GM12878 (cell line): ENCODE measurements at regions not wholly inside any gene's neighbourhood (a gene's known extent, or its start where the extent isn't known, plus 50 kb on each side); places are given as distances from the start of the nearest gene placed in this dataset.

Source experiments
- ATAC-seq: fragments of 200-7000 bp; cut with Tn5 transposase; 3 replicates; pipeline ENCODE4 v1.9.1; 2020; ENCODE audit warnings: mild to moderate bottlenecking, moderate library complexity
- BruUV-seq: library from RNA; stranded (reverse); fragments of 400-500 nt; replicated peaks from 2 replicates; lab custom pipeline; 2021; lab: Mats Ljungman, UMichigan
- CTCF ChIA-PET: fragments of 300-600 bp; sonication (Branson Sonifier 250); formaldehyde crosslinking; extraction: SDS; loops from one replicate; lab custom pipeline; 2021; ENCODE audit warnings: inconsistent platforms; lab: Yijun Ruan, JAX
- POLR2A ChIA-PET: fragments of 350-600 bp; formaldehyde crosslinking; extraction: SDS; loops from one replicate; lab custom pipeline; 2021; ENCODE audit warnings: inconsistent platforms; lab: Charles Lee
- RAD21 ChIA-PET: fragments of 300-600 bp; sonication (Branson Sonifier 250); formaldehyde crosslinking; loops from one replicate; lab custom pipeline; 2023; ENCODE audit warnings: antibody characterized with exemption; ENCODE audit not compliant: unreplicated experiment; lab: Charles Lee
- SMC1A ChIA-PET: fragments of 300-600 bp; sonication (Branson Sonifier 250); formaldehyde crosslinking; loops from one replicate; lab custom pipeline; 2023; ENCODE audit not compliant: unreplicated experiment, uncharacterized antibody; lab: Charles Lee
- DNase-seq: peaks from one replicate; pipeline ENCODE4 v3.0.0-alpha.2; 2011; ENCODE audit warnings: low read depth, low spot score
- FAIRE-seq: peaks from 3 replicates; lab custom pipeline; 2011; peaks lifted over from hg19 to GRCh38; lab: Jason Lieb, UNC
- H2AFZ ChIP-seq: 2 replicates; pipeline ENCODE4 v1.6.0; 2011; ENCODE audit warnings: low read depth, low read length, control low read depth; ENCODE audit not compliant: control insufficient read depth
- H3K27ac ChIP-seq: 2 replicates; pipeline ENCODE4 v1.5.1; 2011; ENCODE audit warnings: control low read depth; ENCODE audit not compliant: control insufficient read depth, insufficient read depth
- H3K27me3 ChIP-seq, 2 experiments: replicated peaks in 1 of 2; 2 replicates each; pipeline versions ENCODE4 v1.6.0 to v1.6.1; 2011; ENCODE audit warnings: low read length in 1 of 2; ENCODE audit not compliant: control insufficient read depth in 2 of 2, insufficient read depth in 2 of 2
- H3K36me3 ChIP-seq, 2 experiments: 2 replicates each; pipeline ENCODE4 v1.5.1; 2011; ENCODE audit warnings: low read length in 1 of 2; ENCODE audit not compliant: control insufficient read depth in 2 of 2, insufficient read depth in 2 of 2
- H3K4me1 ChIP-seq: 2 replicates; pipeline ENCODE4 v1.6.1; 2011; ENCODE audit warnings: mild to moderate bottlenecking, low read length, moderate library complexity, mixed read lengths; ENCODE audit not compliant: control insufficient read depth, insufficient read depth
- H3K4me2 ChIP-seq: 2 replicates; pipeline ENCODE4 v1.6.0; 2011; ENCODE audit warnings: control low read depth; ENCODE audit not compliant: control insufficient read depth, insufficient read depth
- H3K4me3 ChIP-seq: fragments of 200-600 bp; sonication (generic); 2 replicates; pipeline ENCODE4 v1.5.1; 2016
- H3K79me2 ChIP-seq: 2 replicates; pipeline ENCODE4 v1.6.0; 2011; ENCODE audit warnings: low read length; ENCODE audit not compliant: control insufficient read depth, insufficient read depth
- H3K9ac ChIP-seq: 2 replicates; pipeline ENCODE4 v1.8.0; 2011; ENCODE audit warnings: low read length, control low read depth, mixed read lengths; ENCODE audit not compliant: control insufficient read depth, insufficient read depth
- H3K9me3 ChIP-seq: replicated peaks from 3 replicates; pipeline ENCODE4 v1.5.1; 2011; ENCODE audit warnings: mild to moderate bottlenecking, low read length; ENCODE audit not compliant: control insufficient read depth, insufficient read depth
- H4K20me1 ChIP-seq: 2 replicates; pipeline ENCODE4 v1.6.0; 2011; ENCODE audit not compliant: control insufficient read depth, insufficient read depth
- BMI1 ChIP-seq: fragments of 450-650 bp; IDR thresholded peaks from 2 replicates; pipeline ENCODE4 v1.6.1; 2016; ENCODE audit warnings: mild to moderate bottlenecking, moderate library complexity, borderline replicate concordance
- CBX3 ChIP-seq: fragments of 200-600 bp; sonication (generic); IDR thresholded peaks from 2 replicates; pipeline ENCODE4 v1.6.1; 2016; ENCODE audit warnings: low read depth, borderline replicate concordance
- E2F8 ChIP-seq: fragments of 450-650 bp; IDR thresholded peaks from 2 replicates; pipeline ENCODE4 v1.6.1; 2018; ENCODE audit warnings: mild to moderate bottlenecking, low read depth, moderate library complexity; ENCODE audit not compliant: partially characterized antibody
- FOXM1 ChIP-seq: IDR thresholded peaks from 2 replicates; pipeline ENCODE4 v1.6.1; 2012; ENCODE audit warnings: low read depth, mild to moderate bottlenecking, inconsistent platforms, low read length, moderate library complexity
- IRF5 ChIP-seq: fragments of 450-650 bp; IDR thresholded peaks from 2 replicates; pipeline ENCODE4 v1.6.1; 2017; ENCODE audit warnings: borderline replicate concordance
- NFIC ChIP-seq: IDR thresholded peaks from 2 replicates; pipeline ENCODE4 v1.6.1; 2012; ENCODE audit warnings: low read depth, mild to moderate bottlenecking, inconsistent platforms, low read length, moderate library complexity
- PAX5 ChIP-seq: IDR thresholded peaks from 2 replicates; pipeline ENCODE4 v1.6.1; 2011; ENCODE audit warnings: low read depth, low read length, borderline replicate concordance
- PBX3 ChIP-seq: IDR thresholded peaks from 2 replicates; pipeline ENCODE4 v1.6.1; 2011; ENCODE audit warnings: mild to moderate bottlenecking, low read depth, low read length, moderate library complexity; ENCODE audit not compliant: insufficient replicate concordance
- RCOR1 ChIP-seq: conservative IDR thresholded peaks from 2 replicates; pipeline ENCODE4 v1.6.1; 2012; ENCODE audit warnings: low read depth, low read length, improper control_type of control experiment
- SKIL ChIP-seq: fragments of 450-650 bp; IDR thresholded peaks from 2 replicates; pipeline ENCODE4 v1.6.1; 2017; ENCODE audit warnings: mild to moderate bottlenecking, low read depth, inconsistent platforms; ENCODE audit not compliant: poor library complexity, severe bottlenecking
- SMAD5 ChIP-seq: IDR thresholded peaks from 2 replicates; pipeline ENCODE4 v1.6.1; 2016; ENCODE audit warnings: antibody characterized with exemption, low read depth
- SPI1 ChIP-seq: IDR thresholded peaks from 2 replicates; pipeline ENCODE4 v1.6.1; 2011; ENCODE audit warnings: low read depth, mild to moderate bottlenecking, low read length, moderate library complexity, borderline replicate concordance; ENCODE audit not compliant: insufficient read depth
- SUZ12 ChIP-seq: fragments of 200-600 bp; sonication (generic); IDR thresholded peaks from one replicate; pipeline ENCODE4 v1.6.1; 2018; ENCODE audit warnings: antibody characterized with exemption, mild to moderate bottlenecking; ENCODE audit not compliant: unreplicated experiment
- TCF12 ChIP-seq: IDR thresholded peaks from 2 replicates; pipeline ENCODE4 v1.6.1; 2011; ENCODE audit warnings: low read depth, mild to moderate bottlenecking, low read length
- ZNF622 ChIP-seq: fragments of 450-650 bp; IDR thresholded peaks from 2 replicates; pipeline ENCODE4 v1.6.1; 2017; ENCODE audit warnings: mild to moderate bottlenecking, inconsistent platforms
- ZZZ3 ChIP-seq: IDR thresholded peaks from 2 replicates; pipeline ENCODE4 v1.6.1; 2011; ENCODE audit warnings: low read depth; ENCODE audit not compliant: control insufficient read depth, insufficient read length
- WGBS: methylation state at CpG from one replicate; pipeline ENCODE4 v1.1.6; 2016; ENCODE audit warnings: low lambda C conversion rate; ENCODE audit not compliant: insufficient replicate concordance, insufficient coverage; ENCODE audit errors: missing lambda C conversion rate; 5-methylcytosine and 5-hydroxymethylcytosine counted together
- in situ Hi-C: fragments of 300-500 bp; cut with MboI; formaldehyde crosslinking; loops from 9 replicates; pipeline ENCODE4 v1.14.3; 2018; ENCODE audit warnings: mixed read lengths
- intact Hi-C: fragments of 100-400 bp; cut with micrococcal nuclease; formaldehyde crosslinking; loops from one replicate; pipeline ENCODE4 v1.14.2; 2022; ENCODE audit not compliant: unreplicated experiment

- ChIA-PET CTCF (no interaction called here), SMC1A (no interaction called here), POLR2A (interaction anchor here (0.6 kb wide), 1 partner anchor 53 kb away, joined by 3 read pairs; no protein-coding TSS in a partner anchor), RAD21 (no interaction called here)
- Histone ChIP-seq H3K27me3 (peaks cover 0 to 3% of the 10 kb centered on the region in 2 experiments; a peak in 2 of 4 replicates), H3K4me3 (no peak overlapping the region), H3K36me3 (no peaks in the 10 kb centered on the region), H3K4me1 (no peaks in the 10 kb centered on the region), H3K4me2 (no peak overlapping the region), H3K9ac (no peak overlapping the region), H3K79me2 (no peaks in the 10 kb centered on the region), H4K20me1 (no peaks in the 10 kb centered on the region), H3K27ac (no peak overlapping the region), H3K9me3 (no peaks in the 10 kb centered on the region), H2AFZ (no peak overlapping the region)
- DNase-seq (no peak), ATAC-seq (no peak), FAIRE-seq (no peak)
- BruUV-seq: no TSS peak
- WGBS: 11% methylated on average over 7 of the region's 7 CpGs
- in situ Hi-C loops: no loop called here
- no peak for TF ChIP-seq CBX3
- TF ChIP-seq PBX3: no peak
- TF ChIP-seq BMI1: no peak
- no peak for TF ChIP-seq IRF5
- TF ChIP-seq RCOR1: no peak
- no peak for TF ChIP-seq ZZZ3
- TF ChIP-seq E2F8: no peak
- no peak for TF ChIP-seq SMAD5
- TF ChIP-seq ZNF622: no peak
- no peak for TF ChIP-seq NFIC
- no peak for TF ChIP-seq PAX5
- TF ChIP-seq FOXM1: no peak
- no peak for TF ChIP-seq SKIL
- TF ChIP-seq SPI1: no peak
- TF ChIP-seq TCF12: no peak
- no peak for TF ChIP-seq SUZ12
- intact Hi-C loops: loop anchor here (10.0 kb wide), 1 partner anchor 56 kb away; no protein-coding TSS in a partner anchor
These were observed 198.5 kb downstream of the CYLD start for GRCh38 chr16:50940275-50940854.
